Ecto neural progenitor cell (in vitro differentiated cells): ENCODE measurements at regions not wholly inside any gene's neighbourhood (a gene's known extent, or its start where the extent isn't known, plus 50 kb on each side); places are given as distances from the start of the nearest gene placed in this dataset.

Experiments used
- DNase-seq: peaks from one replicate; pipeline ENCODE4 v3.0.0-alpha.2; 2018; ENCODE audit warnings: low spot score

- peak; percentile 36 for DNase-seq
Observed at GRCh38 chr5:135235551-135236227, 163.3 kb downstream of the MACROH2A1 start.

- no peak for DNase-seq
Observed at GRCh38 chr5:135234666-135235401, 164.2 kb downstream of the MACROH2A1 start.

GRCh38 chr5:135234242-135234641 lies 164.8 kb downstream of the MACROH2A1 start:
- DNase-seq, result no peak

GRCh38 chr5:135233477-135233876 lies 165.6 kb downstream of the MACROH2A1 start:
- DNase-seq, result no peak

GRCh38 chr5:135232958-135233357 lies 166.1 kb downstream of the MACROH2A1 start:
- no peak for DNase-seq

- no peak for DNase-seq
Observed at GRCh38 chr5:135231289-135231688, 167.7 kb downstream of the MACROH2A1 start.

- DNase-seq, result no peak
Observed at GRCh38 chr5:135230251-135230925, 168.6 kb downstream of the MACROH2A1 start.

GRCh38 chr5:135229679-135230132 lies 169.3 kb downstream of the MACROH2A1 start:
- no peak for DNase-seq

- DNase-seq, result no peak
Observed at GRCh38 chr5:135229122-135229521, 169.9 kb downstream of the MACROH2A1 start.

- no peak for DNase-seq
Observed at GRCh38 chr5:135228222-135228621, 170.8 kb downstream of the MACROH2A1 start.

- no peak for DNase-seq
Observed at GRCh38 chr5:135227064-135228022, 171.7 kb downstream of the MACROH2A1 start.

GRCh38 chr5:135225856-135226560 lies 173.0 kb downstream of the MACROH2A1 start:
- no peak for DNase-seq

GRCh38 chr5:135223891-135224625 lies 175.0 kb downstream of the MACROH2A1 start:
- DNase-seq, result peak; percentile 16

GRCh38 chr5:135223404-135223803 lies 175.6 kb downstream of the MACROH2A1 start:
- DNase-seq, result peak; percentile 25

GRCh38 chr5:135222771-135223170 lies 176.3 kb downstream of the MACROH2A1 start:
- DNase-seq, result peak; percentile 28

- peak; percentile 32 for DNase-seq
Observed at GRCh38 chr5:135222171-135222681, 176.8 kb downstream of the MACROH2A1 start.

- peak; percentile 29 for DNase-seq
Observed at GRCh38 chr5:135221696-135222095, 177.3 kb downstream of the MACROH2A1 start.

- peak; percentile 21 for DNase-seq
Observed at GRCh38 chr5:135221187-135221473, 177.9 kb downstream of the MACROH2A1 start.

- DNase-seq, result peak; percentile 31
Observed at GRCh38 chr5:135220394-135221186, 178.4 kb downstream of the MACROH2A1 start.
